Mesenchymal stem cell (in vitro differentiated cells and primary cell): ENCODE measurements at regions not wholly inside any gene's neighbourhood (a gene's known extent, or its start where the extent isn't known, plus 50 kb on each side); places are given as distances from the start of the nearest gene placed in this dataset.

ENCODE experiments used
- DNase-seq: peaks from one replicate; pipeline ENCODE4 v3.0.0-alpha.2; 2013
- H2AFZ ChIP-seq: one replicate; pipeline ENCODE4 v1.6.1; 2013; ENCODE audit warnings: low read depth, mild to moderate bottlenecking, control low read depth, inconsistent platforms, low read length, moderate library complexity
- H2AK5ac ChIP-seq: 2 replicates; pipeline ENCODE4 v1.6.1; 2013; ENCODE audit warnings: low read length, moderate library complexity, mild to moderate bottlenecking, inconsistent platforms; ENCODE audit not compliant: severe bottlenecking
- H2BK120ac ChIP-seq: one replicate; pipeline ENCODE4 v1.6.1; 2013; ENCODE audit warnings: low read depth, mild to moderate bottlenecking, inconsistent platforms, low read length, moderate library complexity
- H2BK12ac ChIP-seq, 2 experiments: one replicate each; pipeline ENCODE4 v1.6.1; 2013; ENCODE audit warnings: inconsistent platforms in 2 of 2, low read length in 2 of 2, mild to moderate bottlenecking in 2 of 2, moderate library complexity in 2 of 2, control low read depth in 1 of 2
- H2BK15ac ChIP-seq: one replicate; pipeline ENCODE4 v1.6.1; 2013; ENCODE audit warnings: mild to moderate bottlenecking, low read depth, inconsistent platforms; ENCODE audit not compliant: poor library complexity, severe bottlenecking
- H2BK5ac ChIP-seq: 2 replicates; pipeline ENCODE4 v1.6.1; 2013; ENCODE audit warnings: low read depth, mild to moderate bottlenecking, low read length, control low read depth, inconsistent platforms; ENCODE audit not compliant: poor library complexity, severe bottlenecking
- H3K14ac ChIP-seq, 2 experiments: one replicate each; pipeline ENCODE4 v1.6.1; 2013; ENCODE audit warnings: inconsistent platforms in 2 of 2, low read length in 2 of 2, control low read depth in 1 of 2, mild to moderate bottlenecking in 1 of 2, moderate library complexity in 1 of 2
- H3K18ac ChIP-seq, 2 experiments: one replicate each; pipeline ENCODE4 v1.6.1; 2013; ENCODE audit warnings: inconsistent platforms in 2 of 2, low read length in 2 of 2, control low read depth in 1 of 2, low read depth in 1 of 2, mild to moderate bottlenecking in 1 of 2
- H3K23ac ChIP-seq, 2 experiments: one replicate each; pipeline ENCODE4 v1.6.1; 2013; ENCODE audit warnings: inconsistent platforms in 2 of 2, low read length in 2 of 2, mild to moderate bottlenecking in 2 of 2, moderate library complexity in 2 of 2, control low read depth in 1 of 2
- H3K27ac ChIP-seq: 2 replicates; pipeline ENCODE4 v1.5.1; 2013; ENCODE audit warnings: mild to moderate bottlenecking, moderate library complexity, low read length, control low read depth, inconsistent platforms; ENCODE audit not compliant: poor library complexity, severe bottlenecking
- H3K27me3 ChIP-seq, 2 experiments: 2 replicates each; pipeline versions ENCODE4 v1.6.1 to v1.7.0; 2013; ENCODE audit warnings: low read length in 2 of 2, mild to moderate bottlenecking in 2 of 2, moderate library complexity in 2 of 2, control low read depth in 1 of 2, inconsistent platforms in 1 of 2; ENCODE audit not compliant: control insufficient read depth in 1 of 2, insufficient read depth in 1 of 2
- H3K36me3 ChIP-seq, 2 experiments: 2 replicates each; pipeline versions ENCODE4 v1.6.1 to v1.7.0; 2013; ENCODE audit warnings: low read length in 2 of 2, control low read depth in 1 of 2, inconsistent platforms in 1 of 2, low read depth in 1 of 2, mild to moderate bottlenecking in 1 of 2; ENCODE audit not compliant: insufficient read depth in 2 of 2, control insufficient read depth in 1 of 2
- H3K4ac ChIP-seq, 2 experiments: one replicate each; pipeline ENCODE4 v1.6.1; 2013; ENCODE audit warnings: inconsistent platforms in 2 of 2, low read length in 2 of 2, mild to moderate bottlenecking in 2 of 2, moderate library complexity in 2 of 2, control low read depth in 1 of 2, low read depth in 1 of 2
- H3K4me1 ChIP-seq: 2 replicates; pipeline ENCODE4 v1.6.1; 2013; ENCODE audit warnings: low read depth, low read length, control low read depth; ENCODE audit not compliant: control insufficient read depth, insufficient read depth
- H3K4me2 ChIP-seq: 2 replicates; pipeline ENCODE4 v1.6.1; 2013; ENCODE audit warnings: low read length, mild to moderate bottlenecking, inconsistent platforms; ENCODE audit not compliant: poor library complexity, severe bottlenecking
- H3K4me3 ChIP-seq, 2 experiments: 2 replicates each; pipeline versions ENCODE4 v1.5.1 to v1.7.0; 2013; ENCODE audit warnings: low read length in 2 of 2, mild to moderate bottlenecking in 2 of 2, control low read depth in 1 of 2, low read depth in 1 of 2; ENCODE audit not compliant: insufficient read depth in 1 of 2
- H3K79me1 ChIP-seq: replicated peaks from 2 replicates; pipeline ENCODE4 v1.6.1; 2013; ENCODE audit warnings: mild to moderate bottlenecking, control low read depth, low read length, inconsistent platforms; ENCODE audit not compliant: poor library complexity, severe bottlenecking
- H3K9ac ChIP-seq: 2 replicates; pipeline ENCODE4 v1.7.0; 2013; ENCODE audit warnings: mild to moderate bottlenecking, low read length, moderate library complexity
- H3K9me3 ChIP-seq: 2 replicates; pipeline ENCODE4 v1.7.0; 2013; ENCODE audit warnings: mild to moderate bottlenecking, low read length; ENCODE audit not compliant: control insufficient read depth
- H4K8ac ChIP-seq: one replicate; pipeline ENCODE4 v1.6.1; 2013; ENCODE audit warnings: inconsistent platforms, mild to moderate bottlenecking, low read length, moderate library complexity
- H4K91ac ChIP-seq: one replicate; pipeline ENCODE4 v1.6.1; 2013; ENCODE audit warnings: mild to moderate bottlenecking, low read length, inconsistent platforms
- WGBS: methylation state at CpG from one replicate; pipeline ENCODE4 v1.1.7; 2013; ENCODE audit warnings: mixed read lengths; 5-methylcytosine and 5-hydroxymethylcytosine counted together

GRCh38 chr1:188050250-188050649, 1221.5 kb downstream of the PLA2G4A start:
- H4K91ac ChIP-seq, result no peak overlapping the region
- no peak overlapping the region for H3K4me3 ChIP-seq
- H3K4me1 ChIP-seq, result no peaks in the 10 kb centered on the region
- H3K18ac ChIP-seq, result no peak overlapping the region
- H2BK5ac ChIP-seq, result no peak overlapping the region
- no peak overlapping the region for H3K14ac ChIP-seq
- H3K27ac ChIP-seq, result no peak overlapping the region
- no peak overlapping the region for H3K9ac ChIP-seq
- H2BK15ac ChIP-seq, result no peak overlapping the region
- no peaks in the 10 kb centered on the region for H3K36me3 ChIP-seq
- no peaks in the 10 kb centered on the region for H3K79me1 ChIP-seq
- no peak overlapping the region for H3K4ac ChIP-seq
- H3K4me2 ChIP-seq, result no peak overlapping the region
- H2BK12ac ChIP-seq, result no peak overlapping the region
- no peak for DNase-seq
- no peak overlapping the region for H4K8ac ChIP-seq
- H2AK5ac ChIP-seq, result no peak overlapping the region
- no peak overlapping the region for H3K23ac ChIP-seq
- H3K9me3 ChIP-seq, result peaks cover 3% of the 10 kb centered on the region
- H2AFZ ChIP-seq, result no peak overlapping the region
- no peaks in the 10 kb centered on the region for H3K27me3 ChIP-seq
- no peak overlapping the region for H2BK120ac ChIP-seq

- peak; percentile 23 for DNase-seq
- Histone ChIP-seq H3K18ac (no peak overlapping the region), H2BK120ac (no peak overlapping the region), H3K9ac (no peak overlapping the region), H4K91ac (no peak overlapping the region), H3K4me1 (no peaks in the 10 kb centered on the region), H2BK15ac (no peak overlapping the region), H2AFZ (no peak overlapping the region), H3K9me3 (peaks cover 3% of the 10 kb centered on the region), H3K14ac (no peak overlapping the region), H3K4me2 (no peak overlapping the region), H3K27me3 (no peaks in the 10 kb centered on the region), H3K36me3 (no peaks in the 10 kb centered on the region), H3K79me1 (no peaks in the 10 kb centered on the region), H3K4ac (no peak overlapping the region), H3K23ac (no peak overlapping the region), H3K4me3 (no peak overlapping the region), H2BK5ac (no peak overlapping the region), H4K8ac (no peak overlapping the region), H3K27ac (no peak overlapping the region), H2AK5ac (no peak overlapping the region), H2BK12ac (no peak overlapping the region)
- 80% methylated on average over 6 of the region's 7 CpGs for WGBS
Measured at GRCh38 chr1:188056011-188056410, 1227.3 kb downstream of the PLA2G4A start.

- H2AK5ac ChIP-seq, result no peak overlapping the region
- H2AFZ ChIP-seq, result no peak overlapping the region
- no peak overlapping the region for H3K14ac ChIP-seq
- no peak overlapping the region for H4K91ac ChIP-seq
- no peaks in the 10 kb centered on the region for H3K4me1 ChIP-seq
- no peaks in the 10 kb centered on the region for H3K36me3 ChIP-seq
- no peak for DNase-seq
- H3K23ac ChIP-seq, result no peak overlapping the region
- H3K27ac ChIP-seq, result no peak overlapping the region
- H3K4ac ChIP-seq, result no peak overlapping the region
- H3K4me2 ChIP-seq, result no peak overlapping the region
- H3K79me1 ChIP-seq, result no peaks in the 10 kb centered on the region
- no peak overlapping the region for H4K8ac ChIP-seq
- WGBS, result no CpG with 5 or more reads among the region's 1 CpG
- H3K27me3 ChIP-seq, result no peaks in the 10 kb centered on the region
- no peak overlapping the region for H3K4me3 ChIP-seq
- H3K9ac ChIP-seq, result no peak overlapping the region
- no peak overlapping the region for H2BK15ac ChIP-seq
- H2BK120ac ChIP-seq, result no peak overlapping the region
- no peak overlapping the region for H2BK5ac ChIP-seq
- H3K18ac ChIP-seq, result no peak overlapping the region
- H3K9me3 ChIP-seq, result peaks cover 10% of the 10 kb centered on the region
- H2BK12ac ChIP-seq, result no peak overlapping the region
Measured at GRCh38 chr1:188058801-188059200, 1230.1 kb downstream of the PLA2G4A start.

GRCh38 chr1:188061881-188062280, 1233.1 kb downstream of the PLA2G4A start:
- no peak overlapping the region for H2BK15ac ChIP-seq
- H3K4me2 ChIP-seq, result no peak overlapping the region
- no peak overlapping the region for H3K4ac ChIP-seq
- H3K14ac ChIP-seq, result no peak overlapping the region
- no peak overlapping the region for H2AFZ ChIP-seq
- H3K27me3 ChIP-seq, result no peaks in the 10 kb centered on the region
- no peak overlapping the region for H3K27ac ChIP-seq
- no peak overlapping the region for H3K23ac ChIP-seq
- H3K18ac ChIP-seq, result no peak overlapping the region
- H2BK120ac ChIP-seq, result no peak overlapping the region
- no peak overlapping the region for H3K9ac ChIP-seq
- no peak overlapping the region for H2BK12ac ChIP-seq
- H3K79me1 ChIP-seq, result no peaks in the 10 kb centered on the region
- no peaks in the 10 kb centered on the region for H3K36me3 ChIP-seq
- H3K4me3 ChIP-seq, result no peak overlapping the region
- peaks cover 26% of the 10 kb centered on the region for H3K9me3 ChIP-seq
- DNase-seq, result no peak
- H3K4me1 ChIP-seq, result peaks cover 1% of the 10 kb centered on the region
- H2BK5ac ChIP-seq, result no peak overlapping the region
- H4K8ac ChIP-seq, result no peak overlapping the region
- H4K91ac ChIP-seq, result no peak overlapping the region
- H2AK5ac ChIP-seq, result no peak overlapping the region
